ENCODE measurements at regions not wholly inside any gene's neighbourhood (a gene's known extent, or its start where the extent isn't known, plus 50 kb on each side); places are given as distances from the start of the nearest gene placed in this dataset.

- no peak for ATAC-seq
- DNase-seq (ENCODE audit: low read depth in 1 of 2, low spot score in 1 of 2): no peak
- WGBS (ENCODE audit: missing lambda C conversion rate): 96% methylated on average over 1 of the region's 1 CpG
- Histone ChIP-seq H3K4me2 (no peak overlapping the region), H3K4me1 (no peaks in the 10 kb centered on the region), H3K27ac (no peak overlapping the region), H3K9me3 (no peaks in the 10 kb centered on the region), H3K4me3 (no peak overlapping the region)
- no peak for FAIRE-seq
- ChIA-PET POLR2A (no interaction called here), CTCF (no interaction called here)
- TF ChIP-seq RARB (CRISPR knock-in tag; IDR thresholded peaks at IDR 0.05) (no peak), RAD21 (conservative IDR thresholded peaks at IDR 0.05 in 1 of 2, IDR thresholded peaks at IDR 0.05 in 1 of 2) (no peak), MAFK (IDR thresholded peaks at IDR 0.05; ENCODE audit: partially characterized antibody) (no peak), ZNF302 (CRISPR knock-in tag; IDR thresholded peaks at IDR 0.05) (no peak), PHF8 (IDR thresholded peaks at IDR 0.05; ENCODE audit: borderline replicate concordance, low read depth) (no peak), ZFP36 (IDR thresholded peaks at IDR 0.05; ENCODE audit: borderline replicate concordance, partially characterized antibody) (no peak), SREBF2 (IDR thresholded peaks at IDR 0.05) (no peak), BHLHE40 (IDR thresholded peaks at IDR 0.05; ENCODE audit: low read depth, low read length) (no peak), FOSB (CRISPR knock-in tag; IDR thresholded peaks at IDR 0.05) (no peak), CEBPB (IDR thresholded peaks at IDR 0.05) (no peak), CHD4 (IDR thresholded peaks at IDR 0.05; ENCODE audit: borderline replicate concordance) (no peak), HEYL (CRISPR knock-in tag; IDR thresholded peaks at IDR 0.05) (no peak), NPAS2 (CRISPR knock-in tag; IDR thresholded peaks at IDR 0.05; ENCODE audit: borderline replicate concordance) (no peak), MYC (IDR thresholded peaks at IDR 0.05; ENCODE audit: borderline replicate concordance, low read length) (no peak), USF2 (IDR thresholded peaks at IDR 0.05) (no peak), CBX2 (IDR thresholded peaks at IDR 0.05; ENCODE audit: borderline replicate concordance, low read depth) (no peak), ZC3H11A (IDR thresholded peaks at IDR 0.05) (no peak), FOXS1 (CRISPR knock-in tag; IDR thresholded peaks at IDR 0.05) (no peak)
These were observed 98.3 kb upstream of the FBN2 start for GRCh38 chr5:128636361-128636760.

- no peak for DNase-seq (ENCODE audit: low read depth in 1 of 2, low spot score in 1 of 2)
- CTCF ChIA-PET: no interaction called here
- no peak for FAIRE-seq
- no peaks in the 10 kb centered on the region for H3K9me3 ChIP-seq
- no peak overlapping the region for H3K27ac ChIP-seq
- ATAC-seq: no peak
- H3K4me3 ChIP-seq: no peak overlapping the region
- TF ChIP-seq RCOR1 (IDR thresholded peaks at IDR 0.05; ENCODE audit: low read depth, low read length) (no peak), ZNF302 (CRISPR knock-in tag; IDR thresholded peaks at IDR 0.05) (no peak), BCL3 (IDR thresholded peaks at IDR 0.05) (no peak), MAZ (IDR thresholded peaks at IDR 0.05; ENCODE audit: borderline replicate concordance, low read depth, low read length) (no peak), CBX8 (IDR thresholded peaks at IDR 0.05) (no peak), ZC3H11A (IDR thresholded peaks at IDR 0.05) (no peak), RAD21 (conservative IDR thresholded peaks at IDR 0.05 in 1 of 2, IDR thresholded peaks at IDR 0.05 in 1 of 2) (no peak), HES2 (IDR thresholded peaks at IDR 0.05) (no peak), EHMT2 (IDR thresholded peaks at IDR 0.05; ENCODE audit: low read depth) (no peak), REST (IDR thresholded peaks at IDR 0.05) (no peak), RFX5 (IDR thresholded peaks at IDR 0.05) (no peak), USF2 (IDR thresholded peaks at IDR 0.05) (no peak), HEYL (CRISPR knock-in tag; IDR thresholded peaks at IDR 0.05) (no peak), TFCP2L1 (CRISPR knock-in tag; IDR thresholded peaks at IDR 0.05) (no peak), PHF8 (IDR thresholded peaks at IDR 0.05; ENCODE audit: borderline replicate concordance, low read depth) (no peak), MYC (IDR thresholded peaks at IDR 0.05; ENCODE audit: borderline replicate concordance, low read length) (no peak)
- POLR2A ChIA-PET: no interaction called here
- H3K4me2 ChIP-seq: no peak overlapping the region
- 52% methylated on average over 4 of the region's 4 CpGs for WGBS (ENCODE audit: missing lambda C conversion rate)
- no peaks in the 10 kb centered on the region for H3K4me1 ChIP-seq
These were observed 99.0 kb upstream of the FBN2 start for GRCh38 chr5:128637031-128637430.
